A673 (cell line): ENCODE measurements at regions not wholly inside any gene's neighbourhood (a gene's known extent, or its start where the extent isn't known, plus 50 kb on each side); places are given as distances from the start of the nearest gene placed in this dataset.

Experiments used
- CTCF ChIP-seq: fragments of 300-800, 200-600 bp; sonication (generic); conservative IDR thresholded peaks from 2 replicates; pipeline ENCODE4 v1.5.1; 2017; ENCODE audit warnings: low read depth, mild to moderate bottlenecking, antibody characterized with exemption, low read length, moderate library complexity, mixed read lengths
- EZH2 ChIP-seq: fragments of 200-600 bp; sonication (generic); IDR thresholded peaks from 2 replicates; pipeline ENCODE4 v1.6.1; 2017; ENCODE audit warnings: borderline replicate concordance, low read depth, mild to moderate bottlenecking, mixed read lengths, antibody characterized with exemption, low read length; ENCODE audit not compliant: poor library complexity, severe bottlenecking

- TF ChIP-seq CTCF = no peak
- TF ChIP-seq EZH2 = no peak
Measured at GRCh38 chr14:85288041-85288440, 241.9 kb upstream of the FLRT2 start.
